Activated CD4-positive, alpha-beta memory T cell treated with anti-CD3 and anti-CD28 coated beads, Interleukin-2, amount 10 ng/mL, durations not matched to agents 7 days and 5 days (primary cell): ENCODE measurements at regions not wholly inside any gene's neighbourhood (a gene's known extent, or its start where the extent isn't known, plus 50 kb on each side); places are given as distances from the start of the nearest gene placed in this dataset.

Source experiments
- CTCF ChIA-PET: fragments of 350-600 bp; sonication (Branson Sonifier 250); formaldehyde crosslinking; loops from one replicate; lab custom pipeline; 2021; ENCODE audit warnings: antibody characterized with exemption, inconsistent platforms; lab: Charles Lee
- POLR2A ChIA-PET: fragments of 350-600 bp; sonication (Branson Sonifier 250); formaldehyde crosslinking; loops from one replicate; lab custom pipeline; 2021; ENCODE audit warnings: antibody characterized with exemption; lab: Charles Lee
- DNase-seq: peaks from one replicate; pipeline ENCODE4 v3.0.0-alpha.2; 2020
- H3K27ac Mint-ChIP-seq: one replicate; pipeline ENCODE4 v1.8.0; 2021; ENCODE audit warnings: mild to moderate bottlenecking, mixed read lengths
- H3K27me3 Mint-ChIP-seq: one replicate; pipeline ENCODE4 v1.8.0; 2021; ENCODE audit warnings: mixed read lengths
- H3K36me3 Mint-ChIP-seq: one replicate; pipeline ENCODE4 v1.8.0; 2021; ENCODE audit warnings: low read depth, mixed read lengths
- H3K4me1 Mint-ChIP-seq: one replicate; pipeline ENCODE4 v1.8.0; 2021; ENCODE audit warnings: mixed read lengths
- H3K4me3 Mint-ChIP-seq: one replicate; pipeline ENCODE4 v1.8.0; 2021; ENCODE audit warnings: mild to moderate bottlenecking, mixed read lengths
- H3K9me3 Mint-ChIP-seq: one replicate; pipeline ENCODE4 v1.8.0; 2021; ENCODE audit warnings: mixed read lengths

DNA sequence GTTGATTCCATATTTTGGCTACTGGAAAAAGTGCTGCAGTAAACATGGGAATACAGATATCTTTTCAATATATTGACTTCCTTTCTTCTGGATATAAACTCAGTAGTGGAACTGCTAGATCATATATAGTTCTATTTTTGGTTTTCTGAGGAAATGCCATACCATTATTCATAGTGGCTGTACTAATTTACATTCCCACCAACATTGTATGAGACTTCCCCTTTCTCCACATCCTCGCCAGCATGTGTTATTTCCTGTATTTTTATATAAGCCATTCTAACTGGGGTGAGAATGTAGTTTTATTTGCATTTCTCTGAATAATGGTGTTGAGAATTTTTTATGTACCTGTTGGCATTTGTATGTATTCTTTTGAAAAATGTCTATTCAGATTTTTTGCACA, 385.2 kb downstream of the NUF2 start:
- Mint-ChIP-seq H3K27me3 (no peaks in the 10 kb centered on the region), H3K4me1 (no peaks in the 10 kb centered on the region), H3K4me3 (no peak overlapping the region), H3K36me3 (no peaks in the 10 kb centered on the region), H3K9me3 (no peaks in the 10 kb centered on the region), H3K27ac (no peak overlapping the region)
- no peak for DNase-seq
- POLR2A ChIA-PET = no interaction called here
- CTCF ChIA-PET = no interaction called here

DNA sequence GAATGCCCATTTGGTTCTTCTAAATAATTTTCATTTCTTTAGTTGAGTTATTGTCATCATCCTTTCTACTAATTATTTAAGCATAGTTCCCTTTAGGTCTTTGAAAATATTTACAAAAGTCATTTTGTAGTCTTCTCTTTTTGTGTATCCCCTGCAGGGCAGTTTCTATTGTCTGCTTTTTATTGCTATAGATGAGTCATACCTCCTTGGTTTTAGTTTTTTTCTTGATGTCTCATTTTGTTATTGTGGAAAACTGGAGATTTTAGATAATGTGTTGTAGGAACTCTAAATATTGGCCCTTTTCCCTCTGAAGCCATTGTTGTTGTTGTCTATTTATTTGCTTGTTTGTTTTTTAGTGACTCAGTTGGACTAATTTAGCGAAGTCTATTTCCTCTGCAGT, 387.9 kb downstream of the NUF2 start:
- no peak overlapping the region for H3K27ac Mint-ChIP-seq
- ChIA-PET POLR2A (no interaction called here), CTCF (no interaction called here)
- H3K36me3 Mint-ChIP-seq = no peaks in the 10 kb centered on the region
- no peak overlapping the region for H3K4me3 Mint-ChIP-seq
- H3K27me3 Mint-ChIP-seq = no peaks in the 10 kb centered on the region
- no peak for DNase-seq
- no peaks in the 10 kb centered on the region for H3K4me1 Mint-ChIP-seq
- no peaks in the 10 kb centered on the region for H3K9me3 Mint-ChIP-seq

DNA sequence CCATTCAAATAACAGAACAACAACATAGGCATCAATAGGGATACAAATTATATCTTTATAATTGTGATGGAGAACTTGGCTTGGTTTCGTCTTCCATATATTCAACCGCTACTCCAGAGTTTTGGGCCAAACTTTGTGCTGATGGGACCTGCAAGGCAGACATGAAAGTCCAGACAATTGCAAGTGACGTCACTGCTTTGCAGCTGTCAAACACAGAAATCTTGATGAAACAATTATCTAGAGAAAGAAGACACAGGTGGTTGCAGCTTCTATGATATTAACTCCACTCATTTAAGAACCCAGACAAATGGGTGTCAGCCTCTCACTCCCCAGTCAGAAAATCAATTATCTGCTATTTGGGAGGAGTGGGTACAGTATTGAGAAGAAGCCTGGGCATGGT, 390.6 kb downstream of the NUF2 start:
- CTCF ChIA-PET = no interaction called here

DNA sequence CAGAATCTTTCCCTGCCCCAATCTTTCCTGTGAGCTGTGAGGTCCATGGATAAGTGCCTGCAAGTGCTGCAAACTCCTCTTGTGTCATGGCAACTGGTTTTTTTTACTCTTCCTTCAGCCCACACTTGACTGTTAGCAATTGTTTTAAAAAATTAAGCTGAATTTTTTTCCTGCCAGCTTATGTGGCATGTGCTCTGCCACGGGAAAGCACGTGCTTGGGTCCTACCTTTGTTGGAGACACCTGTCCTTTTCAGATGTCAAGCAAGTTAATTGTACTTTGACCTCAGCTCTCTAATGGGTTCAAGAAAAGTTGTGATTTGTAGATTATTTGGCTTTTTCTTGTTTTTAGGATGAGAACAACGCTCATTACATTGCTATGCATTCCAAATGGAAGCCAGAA, 398.5 kb downstream of the NUF2 start:
- POLR2A ChIA-PET = no interaction called here
- Mint-ChIP-seq H3K36me3 (no peaks in the 10 kb centered on the region), H3K4me1 (no peaks in the 10 kb centered on the region), H3K9me3 (peaks cover 2% of the 10 kb centered on the region), H3K4me3 (no peak overlapping the region), H3K27ac (no peak overlapping the region), H3K27me3 (no peaks in the 10 kb centered on the region)
- no peak for DNase-seq
- CTCF ChIA-PET = no interaction called here

More for the DNA sequence above, 390.6 kb downstream of the NUF2 start:
- peaks cover 2% of the 10 kb centered on the region for H3K9me3 Mint-ChIP-seq
- no peaks in the 10 kb centered on the region for H3K4me1 Mint-ChIP-seq
- POLR2A ChIA-PET = no interaction called here
- H3K27ac Mint-ChIP-seq = no peak overlapping the region
- DNase-seq = no peak
- no peak overlapping the region for H3K4me3 Mint-ChIP-seq
- no peaks in the 10 kb centered on the region for H3K36me3 Mint-ChIP-seq
- H3K27me3 Mint-ChIP-seq = no peaks in the 10 kb centered on the region

DNA sequence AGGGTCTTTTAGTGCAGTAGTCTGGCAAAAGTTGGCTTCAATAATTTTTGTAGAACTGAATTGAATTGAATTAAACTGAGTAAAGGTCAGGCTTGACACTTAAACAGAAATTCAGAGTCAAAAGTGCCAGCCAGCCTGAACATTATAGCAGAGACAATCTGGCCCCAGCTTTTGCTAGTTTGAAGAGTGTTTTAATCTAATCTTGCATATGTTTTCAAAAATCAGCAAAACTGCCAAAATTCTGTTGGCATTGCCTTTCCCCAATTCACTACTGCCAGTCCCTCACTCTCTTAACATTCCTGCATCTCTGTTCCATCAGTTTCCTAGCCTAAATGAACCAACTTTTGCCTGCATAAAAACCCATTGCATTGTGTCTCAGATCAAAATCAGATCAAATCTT, 403.8 kb downstream of the NUF2 start:
- POLR2A ChIA-PET = no interaction called here
- H3K36me3 Mint-ChIP-seq = no peaks in the 10 kb centered on the region
- H3K9me3 Mint-ChIP-seq = peaks cover 13% of the 10 kb centered on the region
- H3K27ac Mint-ChIP-seq = no peak overlapping the region
- H3K27me3 Mint-ChIP-seq = no peaks in the 10 kb centered on the region
- H3K4me3 Mint-ChIP-seq = no peak overlapping the region
- CTCF ChIA-PET = no interaction called here
- H3K4me1 Mint-ChIP-seq = no peaks in the 10 kb centered on the region
- no peak for DNase-seq

DNA sequence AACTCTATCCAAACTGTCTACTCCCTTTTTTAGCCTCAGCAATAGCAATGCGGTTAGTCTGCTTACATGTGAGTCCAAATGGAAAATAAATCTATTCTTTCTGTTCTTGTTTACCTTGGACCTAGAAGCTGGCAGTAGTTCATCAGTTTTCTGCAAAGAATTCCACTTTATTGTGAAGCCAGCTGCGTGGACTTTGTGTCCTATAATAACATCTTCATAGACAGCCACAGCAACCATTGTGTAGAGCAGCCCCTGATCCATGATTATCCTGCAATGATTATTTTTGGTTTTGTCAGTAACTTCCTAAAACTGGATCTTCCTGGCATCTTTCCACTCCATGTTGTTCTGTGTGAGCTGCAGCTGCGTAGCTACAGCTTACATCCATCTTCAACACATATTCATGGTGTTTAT, 408.7 kb downstream of the NUF2 start:
- Mint-ChIP-seq H3K36me3 (no peaks in the 10 kb centered on the region), H3K9me3 (peaks cover 13% of the 10 kb centered on the region), H3K27ac (no peak overlapping the region), H3K4me3 (no peak overlapping the region), H3K27me3 (no peaks in the 10 kb centered on the region), H3K4me1 (no peaks in the 10 kb centered on the region)
- CTCF ChIA-PET = no interaction called here
- DNase-seq = no peak
- POLR2A ChIA-PET = no interaction called here

DNA sequence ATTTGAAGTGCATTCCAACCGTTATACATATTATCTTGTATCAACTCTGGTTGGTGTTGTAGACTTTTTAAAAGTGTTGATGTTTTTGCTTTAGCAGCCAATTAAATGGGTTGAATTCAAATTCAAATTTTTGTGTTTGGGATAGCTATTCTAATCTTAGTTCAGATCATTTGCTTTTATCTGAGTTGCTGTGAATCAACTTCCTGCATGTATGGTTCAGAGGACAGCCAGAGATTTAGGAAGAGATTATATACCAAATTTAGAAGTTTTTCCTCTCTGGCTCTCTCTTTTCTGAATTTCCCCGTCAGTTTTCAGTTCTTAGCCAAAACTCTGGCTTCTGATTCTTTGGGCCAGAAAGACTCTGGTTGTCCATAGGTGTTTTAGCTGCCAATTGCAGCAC, 415.5 kb downstream of the NUF2 start:
- H3K4me3 Mint-ChIP-seq = no peak overlapping the region
- CTCF ChIA-PET = no interaction called here

DNA sequence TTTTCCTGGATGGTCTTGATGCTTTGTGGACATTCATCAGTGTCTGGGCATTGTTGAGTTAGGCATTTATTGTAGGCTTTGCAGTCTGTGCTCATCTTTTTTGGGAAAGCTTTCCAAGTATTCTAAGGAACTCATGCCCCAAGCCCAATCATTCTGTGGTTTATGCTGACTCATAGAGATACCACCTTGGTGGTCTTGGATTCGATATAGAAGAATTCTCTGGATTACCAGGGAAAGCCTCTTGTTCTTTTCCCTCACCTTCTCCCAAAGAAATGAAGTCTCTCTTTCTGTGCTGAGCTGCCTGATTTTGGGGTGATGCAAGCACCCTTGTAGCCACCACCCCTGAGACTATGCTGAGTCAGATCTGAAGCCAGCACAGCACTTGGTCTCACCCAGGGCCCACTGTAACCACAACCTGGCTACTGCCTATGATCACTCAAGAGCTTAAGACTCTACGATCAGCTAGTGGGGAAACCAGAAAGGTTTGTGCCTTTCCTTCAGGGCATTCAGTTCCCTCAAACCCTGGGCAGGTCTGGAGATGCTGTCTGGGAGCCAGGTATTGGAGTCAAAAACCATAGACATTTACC, 422.6 kb downstream of the NUF2 start:
- Mint-ChIP-seq H3K36me3 (no peaks in the 10 kb centered on the region), H3K27ac (no peak overlapping the region), H3K4me1 (no peaks in the 10 kb centered on the region), H3K4me3 (no peak overlapping the region), H3K27me3 (no peaks in the 10 kb centered on the region), H3K9me3 (peaks cover 4% of the 10 kb centered on the region)
- ChIA-PET CTCF (no interaction called here), POLR2A (no interaction called here)
- no peak for DNase-seq

More for the DNA sequence above, 415.5 kb downstream of the NUF2 start:
- Mint-ChIP-seq H3K27ac (no peak overlapping the region), H3K27me3 (no peaks in the 10 kb centered on the region), H3K9me3 (peaks cover 3% of the 10 kb centered on the region), H3K36me3 (no peaks in the 10 kb centered on the region), H3K4me1 (no peaks in the 10 kb centered on the region)
- no peak for DNase-seq
- POLR2A ChIA-PET = no interaction called here

DNA sequence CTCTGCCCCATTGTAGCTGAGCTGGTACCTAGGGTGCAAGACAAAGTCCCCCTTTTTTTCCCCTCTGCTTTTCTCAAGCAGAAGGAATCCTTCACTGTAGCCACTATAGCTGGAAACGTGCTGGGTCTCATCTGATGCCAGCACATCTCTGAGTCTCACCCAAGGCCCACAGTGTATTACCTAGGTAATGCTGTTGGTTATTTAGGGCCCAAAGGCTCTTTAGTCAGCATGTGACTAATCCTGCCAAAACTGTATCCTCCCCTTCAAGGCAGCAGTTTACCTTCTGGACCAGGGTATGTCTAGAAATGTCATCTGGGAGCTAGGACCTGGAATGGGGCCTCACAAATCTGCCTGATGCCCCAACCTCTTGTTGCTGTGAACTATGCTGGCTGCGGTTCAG, 423.4 kb downstream of the NUF2 start:
- no peaks in the 10 kb centered on the region for H3K4me1 Mint-ChIP-seq
- no peak overlapping the region for H3K27ac Mint-ChIP-seq
- no peaks in the 10 kb centered on the region for H3K27me3 Mint-ChIP-seq
- POLR2A ChIA-PET = no interaction called here
- DNase-seq = no peak
- no peaks in the 10 kb centered on the region for H3K36me3 Mint-ChIP-seq
- peaks cover 6% of the 10 kb centered on the region for H3K9me3 Mint-ChIP-seq
- H3K4me3 Mint-ChIP-seq = no peak overlapping the region
- CTCF ChIA-PET = no interaction called here

DNA sequence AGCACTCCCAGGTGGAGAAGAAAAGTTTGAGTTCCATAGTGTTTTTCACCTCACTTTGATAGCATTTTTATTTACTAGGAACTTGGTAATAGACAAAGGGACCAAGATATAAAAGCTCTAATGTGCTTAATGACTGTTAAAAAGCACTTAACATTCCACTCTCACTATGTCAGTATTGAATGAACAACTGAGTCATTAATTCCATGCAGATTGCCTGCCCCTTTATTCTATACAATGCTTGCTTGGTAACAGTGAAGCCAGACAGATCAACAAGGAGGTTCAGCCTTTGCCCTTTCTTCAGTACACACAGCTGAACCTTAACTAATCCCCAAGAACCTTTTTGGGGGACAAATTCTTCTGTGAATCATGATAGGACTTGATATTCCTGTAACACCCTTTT, 425.5 kb downstream of the NUF2 start:
- Mint-ChIP-seq H3K4me3 (no peak overlapping the region), H3K27me3 (no peaks in the 10 kb centered on the region), H3K9me3 (peaks cover 6% of the 10 kb centered on the region), H3K4me1 (no peaks in the 10 kb centered on the region), H3K27ac (no peak overlapping the region), H3K36me3 (no peaks in the 10 kb centered on the region)
- POLR2A ChIA-PET = no interaction called here
- CTCF ChIA-PET = no interaction called here
- DNase-seq = no peak

DNA sequence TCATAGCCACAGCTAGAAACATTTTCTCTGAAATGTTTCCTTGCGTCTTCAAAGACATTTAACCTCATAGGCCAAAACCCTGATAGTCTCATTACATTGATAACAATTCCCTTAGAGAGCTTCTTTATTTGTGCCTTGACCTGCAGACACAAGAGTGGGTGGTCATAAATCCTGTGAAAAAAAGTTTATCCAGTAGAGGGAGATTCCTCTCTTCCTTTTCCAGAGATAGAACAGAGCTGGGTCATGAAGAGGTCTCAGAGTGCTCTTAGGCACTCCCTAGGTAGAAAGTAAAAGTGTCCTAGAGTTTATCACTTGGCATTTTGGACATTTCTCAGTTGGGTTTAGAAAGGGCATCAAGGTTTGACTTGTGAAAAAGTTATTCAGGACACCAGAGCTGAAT, 426.1 kb downstream of the NUF2 start:
- H3K9me3 Mint-ChIP-seq = peaks cover 6% of the 10 kb centered on the region
- H3K27me3 Mint-ChIP-seq = no peaks in the 10 kb centered on the region
- no peak overlapping the region for H3K27ac Mint-ChIP-seq
- no peaks in the 10 kb centered on the region for H3K36me3 Mint-ChIP-seq
- no peaks in the 10 kb centered on the region for H3K4me1 Mint-ChIP-seq
- H3K4me3 Mint-ChIP-seq = no peak overlapping the region
- ChIA-PET CTCF (no interaction called here), POLR2A (no interaction called here)
- no peak for DNase-seq

DNA sequence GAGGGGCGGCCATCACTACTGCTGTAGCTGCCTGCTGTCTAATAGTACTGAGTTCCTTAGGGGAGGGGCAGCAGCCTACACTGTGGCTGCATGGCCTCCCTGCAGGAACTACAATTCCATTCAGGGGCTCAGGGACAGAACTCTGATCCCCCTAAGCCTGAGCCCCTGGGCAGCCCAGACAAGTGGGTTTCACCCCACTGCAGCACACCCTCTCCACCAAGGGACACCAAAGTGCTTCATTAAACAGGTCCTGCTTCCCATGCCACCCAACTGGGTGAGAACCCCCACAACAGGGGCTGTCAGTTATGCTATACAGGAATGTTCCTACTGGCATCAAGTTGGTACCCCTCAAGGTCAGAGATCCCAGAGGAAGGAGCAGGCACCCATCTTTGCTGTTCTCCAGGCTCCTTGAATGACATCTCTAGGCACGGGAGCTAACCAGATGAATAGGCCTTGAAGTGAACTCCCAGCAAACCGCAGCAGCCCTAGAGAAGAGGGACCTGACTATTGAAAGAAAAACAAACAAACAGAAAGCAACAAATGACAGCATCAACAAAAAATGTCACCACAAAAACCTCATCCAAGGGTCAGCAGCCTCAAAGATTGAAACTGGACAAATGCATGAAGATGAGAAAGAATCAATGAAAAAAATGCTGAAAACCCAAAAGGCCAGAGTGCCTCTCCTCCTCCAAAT, 437.4 kb downstream of the NUF2 start:
- Mint-ChIP-seq H3K4me1 (no peaks in the 10 kb centered on the region), H3K36me3 (no peaks in the 10 kb centered on the region), H3K4me3 (no peak overlapping the region), H3K9me3 (peaks cover 12% of the 10 kb centered on the region), H3K27ac (no peak overlapping the region), H3K27me3 (no peaks in the 10 kb centered on the region)
- CTCF ChIA-PET = no interaction called here
- POLR2A ChIA-PET = no interaction called here
- DNase-seq = no peak

DNA sequence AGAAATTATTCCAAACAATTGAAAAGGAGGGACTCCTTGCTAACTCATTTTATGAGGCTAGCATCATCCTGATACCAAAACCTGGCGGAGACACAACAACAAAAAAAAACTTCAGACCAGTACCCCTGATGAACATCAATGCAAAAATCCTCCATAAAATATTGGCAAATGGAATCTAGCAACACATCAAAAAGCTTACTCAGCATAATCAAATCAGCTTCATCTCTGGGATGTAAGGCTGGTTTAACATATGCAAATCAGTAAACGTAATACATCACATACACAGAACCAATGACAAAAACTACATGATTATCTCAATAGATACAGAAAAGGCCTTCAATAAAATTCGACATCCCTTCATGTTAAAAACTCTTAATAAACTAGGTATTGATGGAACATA, 440.1 kb downstream of the NUF2 start:
- POLR2A ChIA-PET = no interaction called here
- no peak overlapping the region for H3K27ac Mint-ChIP-seq
- no peaks in the 10 kb centered on the region for H3K4me1 Mint-ChIP-seq
- H3K36me3 Mint-ChIP-seq = no peaks in the 10 kb centered on the region
- CTCF ChIA-PET = no interaction called here
- DNase-seq = no peak
- no peak overlapping the region for H3K4me3 Mint-ChIP-seq
- H3K27me3 Mint-ChIP-seq = no peaks in the 10 kb centered on the region
- H3K9me3 Mint-ChIP-seq = peaks cover 12% of the 10 kb centered on the region

DNA sequence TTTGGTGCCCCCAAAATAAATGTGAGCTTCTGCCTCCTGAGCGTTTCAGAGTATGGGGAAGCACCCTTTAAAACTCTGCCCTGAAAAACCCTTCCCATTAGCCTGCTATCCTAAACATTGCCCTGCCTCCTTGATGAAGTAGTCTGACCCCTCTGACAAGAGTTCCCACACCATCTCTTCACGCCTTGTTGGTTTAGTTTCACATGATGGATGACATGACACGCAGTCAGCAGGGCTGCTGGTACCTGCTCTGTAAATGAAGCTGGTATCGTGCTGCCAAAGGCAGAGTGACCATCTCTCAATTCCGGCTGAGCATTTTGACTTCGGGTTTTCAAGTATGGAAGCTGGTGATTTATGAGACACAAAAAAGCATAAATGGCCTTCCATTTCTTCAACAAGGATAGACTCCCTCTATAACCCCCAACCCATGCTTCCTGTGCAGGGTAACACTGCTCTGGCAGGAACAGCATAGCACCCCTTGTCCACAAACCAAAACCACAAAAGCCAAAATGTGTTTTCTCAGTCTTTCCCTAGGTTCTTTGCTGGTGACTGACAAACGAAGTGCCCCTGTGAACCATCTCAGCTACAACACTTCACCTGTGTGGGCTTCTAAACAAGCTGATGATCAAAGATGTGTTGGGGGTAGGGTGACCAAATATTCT, 444.6 kb downstream of the NUF2 start:
- H3K4me3 Mint-ChIP-seq = no peak overlapping the region
- POLR2A ChIA-PET = no interaction called here

More for the DNA sequence above, 444.6 kb downstream of the NUF2 start:
- CTCF ChIA-PET = no interaction called here
- Mint-ChIP-seq H3K27ac (no peak overlapping the region), H3K4me1 (no peaks in the 10 kb centered on the region), H3K27me3 (no peaks in the 10 kb centered on the region), H3K36me3 (no peaks in the 10 kb centered on the region), H3K9me3 (peaks cover 2% of the 10 kb centered on the region)
- no peak for DNase-seq
